ENCODE measurements at regions not wholly inside any gene's neighbourhood (a gene's known extent, or its start where the extent isn't known, plus 50 kb on each side); places are given as distances from the start of the nearest gene placed in this dataset.

DNA sequence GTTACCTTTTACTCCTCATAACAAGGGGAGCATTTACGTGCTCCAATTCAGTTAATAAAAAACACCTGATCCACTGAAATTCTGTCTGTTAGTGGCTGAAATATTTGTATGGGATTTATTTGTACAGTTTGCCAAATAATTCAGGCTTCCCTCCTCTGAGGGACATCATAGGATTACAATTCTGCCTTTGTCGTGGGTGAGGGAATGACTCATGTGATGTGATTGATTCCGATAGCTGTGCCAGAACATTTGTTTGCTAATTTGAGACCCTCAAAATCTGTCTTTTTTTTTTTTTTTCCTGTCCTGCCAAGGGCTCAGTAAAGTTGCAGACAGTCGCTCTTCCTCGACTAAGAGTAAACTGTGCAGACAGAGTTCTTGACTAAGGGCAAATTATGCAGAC, 612.6 kb upstream of the CDH2 start:
- TF ChIP-seq, protein P1, sequence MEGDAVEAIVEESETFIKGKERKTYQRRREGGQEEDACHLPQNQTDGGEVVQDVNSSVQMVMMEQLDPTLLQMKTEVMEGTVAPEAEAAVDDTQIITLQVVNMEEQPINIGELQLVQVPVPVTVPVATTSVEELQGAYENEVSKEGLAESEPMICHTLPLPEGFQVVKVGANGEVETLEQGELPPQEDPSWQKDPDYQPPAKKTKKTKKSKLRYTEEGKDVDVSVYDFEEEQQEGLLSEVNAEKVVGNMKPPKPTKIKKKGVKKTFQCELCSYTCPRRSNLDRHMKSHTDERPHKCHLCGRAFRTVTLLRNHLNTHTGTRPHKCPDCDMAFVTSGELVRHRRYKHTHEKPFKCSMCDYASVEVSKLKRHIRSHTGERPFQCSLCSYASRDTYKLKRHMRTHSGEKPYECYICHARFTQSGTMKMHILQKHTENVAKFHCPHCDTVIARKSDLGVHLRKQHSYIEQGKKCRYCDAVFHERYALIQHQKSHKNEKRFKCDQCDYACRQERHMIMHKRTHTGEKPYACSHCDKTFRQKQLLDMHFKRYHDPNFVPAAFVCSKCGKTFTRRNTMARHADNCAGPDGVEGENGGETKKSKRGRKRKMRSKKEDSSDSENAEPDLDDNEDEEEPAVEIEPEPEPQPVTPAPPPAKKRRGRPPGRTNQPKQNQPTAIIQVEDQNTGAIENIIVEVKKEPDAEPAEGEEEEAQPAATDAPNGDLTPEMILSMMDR (conservative IDR thresholded peaks at IDR 0.05; ENCODE audit: low read length) = no peak
- no peak for TF ChIP-seq EZH2phosphoT487 (IDR thresholded peaks at IDR 0.05; ENCODE audit: borderline replicate concordance)
